WTC11 (cell line): ENCODE measurements at regions not wholly inside any gene's neighbourhood (a gene's known extent, or its start where the extent isn't known, plus 50 kb on each side); places are given as distances from the start of the nearest gene placed in this dataset.

ENCODE experiments used
- ATAC-seq: fragments of 200-7000 bp; cut with Tn5 transposase; 2 replicates; pipeline ENCODE4 v1.10.0; 2021; ENCODE audit warnings: mild to moderate bottlenecking, moderate library complexity
- CTCF ChIA-PET: fragments of 300-600 bp; sonication (Branson Sonifier 250); formaldehyde crosslinking; loops from one replicate; lab custom pipeline; 2021; ENCODE audit warnings: antibody characterized with exemption; lab: Charles Lee
- POLR2A ChIA-PET: fragments of 350-600 bp; sonication (Branson Sonifier 250); formaldehyde crosslinking; loops from one replicate; lab custom pipeline; 2021; ENCODE audit warnings: antibody characterized with exemption; lab: Charles Lee
- DNase-seq: peaks from one replicate; pipeline ENCODE4 v3.0.0; 2021; ENCODE audit warnings: low spot score
- H3K27ac Mint-ChIP-seq: 2 replicates; pipeline ENCODE4 v1.8.0; 2021; ENCODE audit warnings: mixed read lengths
- H3K27me3 Mint-ChIP-seq: 2 replicates; pipeline ENCODE4 v1.8.0; 2021; ENCODE audit warnings: low read depth, mild to moderate bottlenecking, moderate library complexity, mixed read lengths
- H3K36me3 Mint-ChIP-seq: 2 replicates; pipeline ENCODE4 v1.8.0; 2021; ENCODE audit warnings: mixed read lengths
- H3K4me1 Mint-ChIP-seq: 2 replicates; pipeline ENCODE4 v1.8.0; 2022; ENCODE audit warnings: mixed read lengths
- H3K4me3 Mint-ChIP-seq: 2 replicates; pipeline ENCODE4 v1.8.0; 2021; ENCODE audit warnings: mild to moderate bottlenecking, moderate library complexity, mixed read lengths
- H3K9me3 Mint-ChIP-seq: 2 replicates; pipeline ENCODE4 v1.8.0; 2021; ENCODE audit warnings: mixed read lengths
- ATF2 ChIP-seq: sonication (generic); formaldehyde crosslinking; IDR thresholded peaks from 2 replicates; pipeline ENCODE4 v1.8.1; 2022; ENCODE audit warnings: low read depth, missing genetic modification reagents, borderline replicate concordance
- EMX1 ChIP-seq: fragments of 250-450 bp; sonication (Bioruptor Pico); IDR thresholded peaks from 2 replicates; pipeline ENCODE4 v1.8.0; 2021; ENCODE audit warnings: mild to moderate bottlenecking
- ERG ChIP-seq: fragments of 250-450 bp; sonication (Bioruptor Pico); IDR thresholded peaks from 2 replicates; pipeline ENCODE4 v1.8.0; 2021; ENCODE audit warnings: mild to moderate bottlenecking
- FOXK1 ChIP-seq: sonication (generic); formaldehyde crosslinking; IDR thresholded peaks from 2 replicates; pipeline ENCODE4 v1.8.0; 2022; ENCODE audit warnings: mild to moderate bottlenecking, moderate library complexity, missing genetic modification reagents
- GABPB1 ChIP-seq: sonication (generic); formaldehyde crosslinking; IDR thresholded peaks from 2 replicates; pipeline ENCODE4 v1.8.1; 2023; ENCODE audit warnings: mild to moderate bottlenecking, missing genetic modification reagents
- GRHL2 ChIP-seq: fragments of 250-450 bp; sonication (Bioruptor Pico); IDR thresholded peaks from 2 replicates; pipeline ENCODE4 v1.8.0; 2022; ENCODE audit warnings: mild to moderate bottlenecking, moderate library complexity; ENCODE audit not compliant: insufficient replicate concordance, severe bottlenecking
- GTF2I ChIP-seq: fragments of 250-450 bp; sonication (Bioruptor Pico); conservative IDR thresholded peaks from 2 replicates; pipeline ENCODE4 v1.4.0; 2021; ENCODE audit warnings: mild to moderate bottlenecking
- IRF2 ChIP-seq: sonication (generic); formaldehyde crosslinking; IDR thresholded peaks from 2 replicates; pipeline ENCODE4 v1.8.0; 2022; ENCODE audit warnings: low read depth, missing genetic modification reagents, borderline replicate concordance
- JAZF1 ChIP-seq: fragments of 250-450 bp; sonication (Bioruptor Pico); IDR thresholded peaks from 2 replicates; pipeline ENCODE4 v1.9.0; 2021; ENCODE audit warnings: moderate library complexity, mild to moderate bottlenecking, inconsistent platforms
- MXD4 ChIP-seq: fragments of 250-450 bp; sonication (Bioruptor Pico); IDR thresholded peaks from 2 replicates; pipeline ENCODE4 v1.8.0; 2021; ENCODE audit warnings: mild to moderate bottlenecking, moderate library complexity, borderline replicate concordance
- NFATC4 ChIP-seq: fragments of 250-450 bp; sonication (Bioruptor Pico); IDR thresholded peaks from 2 replicates; pipeline ENCODE4 v1.9.0; 2021; ENCODE audit warnings: mild to moderate bottlenecking
- NFE2L1 ChIP-seq: sonication (generic); formaldehyde crosslinking; IDR thresholded peaks from 2 replicates; pipeline ENCODE4 v1.8.1; 2023; ENCODE audit warnings: missing genetic modification reagents
- NFYB ChIP-seq: sonication (generic); formaldehyde crosslinking; conservative IDR thresholded peaks from 2 replicates; pipeline ENCODE4 v1.8.0; 2022; ENCODE audit warnings: low read depth, missing genetic modification reagents
- PRRX2 ChIP-seq: fragments of 250-450 bp; sonication (Bioruptor Pico); IDR thresholded peaks from 2 replicates; pipeline ENCODE4 v1.8.0; 2021; ENCODE audit warnings: mild to moderate bottlenecking
- SMAD3 ChIP-seq: sonication (generic); formaldehyde crosslinking; IDR thresholded peaks from 2 replicates; pipeline ENCODE4 v1.8.0; 2022; ENCODE audit warnings: missing genetic modification reagents, mild to moderate bottlenecking, borderline replicate concordance
- SMAD4 ChIP-seq: sonication (generic); formaldehyde crosslinking; IDR thresholded peaks from 2 replicates; pipeline ENCODE4 v1.8.0; 2022; ENCODE audit warnings: mild to moderate bottlenecking, missing genetic modification reagents
- SOX15 ChIP-seq: fragments of 250-450 bp; sonication (Bioruptor Pico); IDR thresholded peaks from 2 replicates; pipeline ENCODE4 v1.9.0; 2021; ENCODE audit warnings: mild to moderate bottlenecking
- SP1 ChIP-seq: sonication (generic); formaldehyde crosslinking; conservative IDR thresholded peaks from 2 replicates; pipeline ENCODE4 v1.8.1; 2022; ENCODE audit warnings: missing genetic modification reagents
- TEAD1 ChIP-seq: sonication (generic); formaldehyde crosslinking; IDR thresholded peaks from 2 replicates; pipeline ENCODE4 v1.8.0; 2022; ENCODE audit warnings: mild to moderate bottlenecking, missing genetic modification reagents
- TEAD4 ChIP-seq: sonication (generic); formaldehyde crosslinking; IDR thresholded peaks from 2 replicates; pipeline ENCODE4 v1.8.0; 2022; ENCODE audit warnings: mild to moderate bottlenecking, missing genetic modification reagents
- TP53 ChIP-seq: sonication (generic); formaldehyde crosslinking; IDR thresholded peaks from 2 replicates; pipeline ENCODE4 v1.8.1; 2023; ENCODE audit warnings: mild to moderate bottlenecking, missing genetic modification reagents
- ZMAT4 ChIP-seq: fragments of 250-450 bp; sonication (Bioruptor Pico); IDR thresholded peaks from 2 replicates; pipeline ENCODE4 v1.9.0; 2021; ENCODE audit warnings: mild to moderate bottlenecking
- ZNF138 ChIP-seq: sonication (generic); formaldehyde crosslinking; conservative IDR thresholded peaks from 2 replicates; pipeline ENCODE4 v1.8.1; 2022; ENCODE audit warnings: mild to moderate bottlenecking, moderate library complexity, missing genetic modification reagents
- ZNF219 ChIP-seq: sonication (generic); formaldehyde crosslinking; IDR thresholded peaks from 2 replicates; pipeline ENCODE4 v1.8.0; 2023; ENCODE audit warnings: missing genetic modification reagents, mild to moderate bottlenecking, borderline replicate concordance
- ZNF281 ChIP-seq: sonication (generic); formaldehyde crosslinking; IDR thresholded peaks from 2 replicates; pipeline ENCODE4 v1.8.0; 2023; ENCODE audit warnings: mild to moderate bottlenecking, missing genetic modification reagents
- ZNF671 ChIP-seq: fragments of 250-450 bp; sonication (Bioruptor Pico); IDR thresholded peaks from 2 replicates; pipeline ENCODE4 v1.8.0; 2021; ENCODE audit warnings: mild to moderate bottlenecking

GRCh38 chr11:120028897-120029258, 109.0 kb downstream of the TRIM29 start:
- POLR2A ChIA-PET = no interaction called here
- no peaks in the 10 kb centered on the region for H3K9me3 Mint-ChIP-seq
- H3K27me3 Mint-ChIP-seq = peaks cover 9% of the 10 kb centered on the region
- H3K27ac Mint-ChIP-seq = no peak overlapping the region
- DNase-seq (no peak), ATAC-seq (no peak)
- CTCF ChIA-PET = no interaction called here
- H3K4me1 Mint-ChIP-seq = peaks cover 29% of the 10 kb centered on the region
- H3K36me3 Mint-ChIP-seq = no peaks in the 10 kb centered on the region
- TF ChIP-seq GABPB1 = no peak
- no peak for TF ChIP-seq EMX1
- no peak for TF ChIP-seq SMAD4
- TF ChIP-seq SMAD3 (CRISPR knock-in tag) = no peak
- no peak for TF ChIP-seq TP53 (CRISPR knock-in tag)
- TF ChIP-seq TEAD1 = no peak
- no peak for TF ChIP-seq SOX15 (CRISPR knock-in tag)
- no peak for TF ChIP-seq ZNF219 (CRISPR knock-in tag)
- no peak for TF ChIP-seq GRHL2
- TF ChIP-seq ZNF138 (CRISPR knock-in tag) = no peak
- TF ChIP-seq ZNF281 = no peak
- no peak for TF ChIP-seq JAZF1 (CRISPR knock-in tag)
- TF ChIP-seq TEAD4 = no peak
- no peak for TF ChIP-seq SP1
- TF ChIP-seq ZMAT4 (CRISPR knock-in tag) = no peak
- TF ChIP-seq NFYB = no peak
- no peak for TF ChIP-seq NFATC4 (CRISPR knock-in tag)
- TF ChIP-seq FOXK1 (CRISPR knock-in tag) = no peak
- H3K4me3 Mint-ChIP-seq = no peak overlapping the region

GRCh38 chr11:120028181-120028896, 109.6 kb downstream of the TRIM29 start:
- no peaks in the 10 kb centered on the region for H3K9me3 Mint-ChIP-seq
- no peak overlapping the region for H3K27ac Mint-ChIP-seq
- H3K27me3 Mint-ChIP-seq = peaks cover 7% of the 10 kb centered on the region
- no peak overlapping the region for H3K4me3 Mint-ChIP-seq
- H3K4me1 Mint-ChIP-seq = peaks cover 34% of the 10 kb centered on the region
- POLR2A ChIA-PET = no interaction called here
- DNase-seq (no peak), ATAC-seq (no peak)
- H3K36me3 Mint-ChIP-seq = no peaks in the 10 kb centered on the region
- TF ChIP-seq MXD4 (no peak), NFE2L1 (no peak), IRF2 (CRISPR knock-in tag) (no peak), ERG (no peak), ZNF671 (CRISPR knock-in tag) (no peak), GTF2I (CRISPR knock-in tag) (no peak), FOXK1 (CRISPR knock-in tag) (no peak), PRRX2 (CRISPR knock-in tag) (no peak), ATF2 (no peak)
- CTCF ChIA-PET = interaction anchor here (1.1 kb wide), 2 partner anchors 15 to 30 kb away, joined by 3 to 4 read pairs; no protein-coding TSS in a partner anchor
